ENCODE measurements at regions not wholly inside any gene's neighbourhood (a gene's known extent, or its start where the extent isn't known, plus 50 kb on each side); places are given as distances from the start of the nearest gene placed in this dataset.
"Not testable (repeated sequence)": the region's sequence is repeated elsewhere in the genome, so short reads cannot be mapped to it uniquely, and the experiment has no call there.

- no peak for DNase-seq
- ChIA-PET CTCF (no interaction called here), POLR2A (no interaction called here)
- Mint-ChIP-seq H3K27me3 (no peaks in the 10 kb centered on the region), H3K4me1 (no peaks in the 10 kb centered on the region), H3K9me3 (peaks cover 4% of the 10 kb centered on the region), H3K36me3 (ENCODE audit: low read depth) (no peaks in the 10 kb centered on the region), H3K4me3 (no peak overlapping the region), H3K27ac (no peak overlapping the region)
Observed at GRCh38 chr2:139478165-139478914, 698.1 kb upstream of the NXPH2 start.

- no peaks in the 10 kb centered on the region for H3K36me3 Mint-ChIP-seq (ENCODE audit: low read depth)
- peaks cover 4% of the 10 kb centered on the region for H3K9me3 Mint-ChIP-seq
- no peaks in the 10 kb centered on the region for H3K4me1 Mint-ChIP-seq
- no peak for DNase-seq
- H3K27me3 Mint-ChIP-seq, result no peaks in the 10 kb centered on the region
- no peak overlapping the region for H3K27ac Mint-ChIP-seq
- ChIA-PET POLR2A (no interaction called here), CTCF (no interaction called here)
- no peak overlapping the region for H3K4me3 Mint-ChIP-seq
Observed at GRCh38 chr2:139477618-139478017, 697.4 kb upstream of the NXPH2 start.

GRCh38 chr2:139469985-139470384 is 689.8 kb upstream of the NXPH2 start:
- no peak for DNase-seq
- no peak overlapping the region for H3K4me3 Mint-ChIP-seq
- CTCF ChIA-PET, result no interaction called here
- no peaks in the 10 kb centered on the region for H3K27me3 Mint-ChIP-seq
- H3K36me3 Mint-ChIP-seq (ENCODE audit: low read depth), result no peaks in the 10 kb centered on the region
- peaks cover 8% of the 10 kb centered on the region for H3K9me3 Mint-ChIP-seq
- POLR2A ChIA-PET, result no interaction called here
- no peaks in the 10 kb centered on the region for H3K4me1 Mint-ChIP-seq
- H3K27ac Mint-ChIP-seq, result no peak overlapping the region

- peaks cover 11% of the 10 kb centered on the region for H3K9me3 Mint-ChIP-seq
- ChIA-PET CTCF (no interaction called here), POLR2A (no interaction called here)
- H3K27ac Mint-ChIP-seq, result no peak overlapping the region
- DNase-seq, result no peak
- H3K4me1 Mint-ChIP-seq, result no peaks in the 10 kb centered on the region
- no peak overlapping the region for H3K4me3 Mint-ChIP-seq
- H3K36me3 Mint-ChIP-seq (ENCODE audit: low read depth), result no peaks in the 10 kb centered on the region
- no peaks in the 10 kb centered on the region for H3K27me3 Mint-ChIP-seq
Observed at GRCh38 chr2:139465789-139466188, 685.6 kb upstream of the NXPH2 start.

GRCh38 chr2:139457873-139458272 is 677.7 kb upstream of the NXPH2 start:
- POLR2A ChIA-PET, result no interaction called here
- no peak overlapping the region for H3K4me3 Mint-ChIP-seq
- DNase-seq, result no peak
- H3K4me1 Mint-ChIP-seq, result no peaks in the 10 kb centered on the region
- H3K9me3 Mint-ChIP-seq, result peaks cover 13% of the 10 kb centered on the region
- H3K27me3 Mint-ChIP-seq, result no peaks in the 10 kb centered on the region
- H3K27ac Mint-ChIP-seq, result no peak overlapping the region
- no peaks in the 10 kb centered on the region for H3K36me3 Mint-ChIP-seq (ENCODE audit: low read depth)
- CTCF ChIA-PET, result no interaction called here

GRCh38 chr2:139454251-139454650 is 674.1 kb upstream of the NXPH2 start:
- Mint-ChIP-seq H3K4me3 (no peak overlapping the region), H3K27me3 (no peaks in the 10 kb centered on the region), H3K9me3 (peaks cover 20% of the 10 kb centered on the region), H3K27ac (no peak overlapping the region), H3K4me1 (no peaks in the 10 kb centered on the region), H3K36me3 (ENCODE audit: low read depth) (no peaks in the 10 kb centered on the region)
- ChIA-PET CTCF (no interaction called here), POLR2A (no interaction called here)
- no peak for DNase-seq

DNA sequence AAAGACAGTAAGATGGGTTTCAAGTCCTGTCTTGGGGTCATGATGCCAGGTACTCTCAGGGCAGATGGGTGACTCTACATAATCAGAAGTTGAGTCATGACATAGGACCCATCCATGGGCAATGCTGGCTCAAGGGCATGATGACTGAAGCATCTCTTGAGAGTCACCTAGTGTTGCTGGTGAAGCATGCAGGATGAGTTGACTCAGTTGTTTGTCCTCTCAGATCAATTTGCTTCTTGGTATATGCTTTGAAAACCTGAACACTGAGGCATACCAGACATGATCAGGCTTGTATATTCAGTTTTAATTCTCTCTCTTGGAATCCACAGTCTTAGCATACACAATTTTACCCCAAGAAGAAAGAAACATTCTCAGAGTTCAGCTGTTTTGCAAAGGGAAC is 658.9 kb upstream of the NXPH2 start:
- no peak overlapping the region for H3K27ac Mint-ChIP-seq
- H3K9me3 Mint-ChIP-seq, result peaks cover 3% of the 10 kb centered on the region
- no peaks in the 10 kb centered on the region for H3K36me3 Mint-ChIP-seq (ENCODE audit: low read depth)
- POLR2A ChIA-PET, result no interaction called here
- no peak for DNase-seq
- H3K4me3 Mint-ChIP-seq, result no peak overlapping the region
- H3K4me1 Mint-ChIP-seq, result no peaks in the 10 kb centered on the region
- CTCF ChIA-PET, result no interaction called here
- H3K27me3 Mint-ChIP-seq, result no peaks in the 10 kb centered on the region

- ChIA-PET CTCF (no interaction called here), POLR2A (no interaction called here)
- Mint-ChIP-seq H3K27me3 (no peaks in the 10 kb centered on the region), H3K36me3 (ENCODE audit: low read depth) (no peaks in the 10 kb centered on the region), H3K4me3 (no peak overlapping the region), H3K27ac (no peak overlapping the region), H3K9me3 (peaks cover 3% of the 10 kb centered on the region), H3K4me1 (no peaks in the 10 kb centered on the region)
- no peak for DNase-seq
Observed at GRCh38 chr2:139438478-139438877, 658.3 kb upstream of the NXPH2 start.

DNA sequence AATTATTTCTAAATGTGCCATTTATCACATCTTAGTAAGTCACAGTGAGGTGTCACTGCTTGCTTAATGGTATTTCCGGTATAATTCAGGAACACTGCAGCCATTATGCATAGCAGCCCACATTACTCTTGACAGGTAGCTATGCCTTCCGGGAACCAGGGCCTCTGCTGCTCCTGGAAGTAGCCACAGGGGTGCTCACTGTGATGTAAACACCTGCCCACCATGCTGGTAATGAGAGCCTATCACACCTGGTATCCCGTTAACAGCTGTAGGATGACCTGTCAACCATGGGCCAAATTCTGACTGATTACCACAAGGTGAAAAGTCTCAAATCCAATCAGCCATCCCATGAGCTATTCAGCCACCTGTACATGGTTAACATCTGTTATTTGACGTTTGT is 647.0 kb upstream of the NXPH2 start:
- Mint-ChIP-seq H3K36me3 (ENCODE audit: low read depth) (no peaks in the 10 kb centered on the region), H3K9me3 (peaks cover 2% of the 10 kb centered on the region), H3K27me3 (no peaks in the 10 kb centered on the region), H3K27ac (no peak overlapping the region), H3K4me1 (no peaks in the 10 kb centered on the region), H3K4me3 (no peak overlapping the region)
- ChIA-PET POLR2A (no interaction called here), CTCF (interaction anchor here (1.1 kb wide), 1 partner anchor 9 kb away, joined by 3 read pairs; no protein-coding TSS in a partner anchor)
- no peak for DNase-seq

DNA sequence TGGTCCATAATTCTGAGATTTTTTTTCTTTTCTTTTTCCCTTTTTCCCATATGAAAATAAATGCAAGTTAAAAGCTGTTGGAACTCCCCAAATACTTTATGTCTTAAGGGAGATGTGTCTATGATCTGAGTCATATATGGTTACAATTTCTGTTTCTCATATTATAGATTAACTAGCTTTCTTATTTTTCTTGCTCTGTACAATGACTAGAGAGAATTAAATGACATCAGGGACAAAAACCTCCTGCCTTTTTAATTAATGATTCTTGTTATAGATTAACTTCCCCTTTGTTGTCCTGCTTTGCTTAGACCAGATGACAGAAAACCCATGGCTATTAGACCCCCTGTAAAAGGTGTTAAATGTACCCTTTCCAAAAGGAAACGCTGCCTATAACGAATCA is 643.9 kb upstream of the NXPH2 start:
- CTCF ChIA-PET, result no interaction called here
- no peak overlapping the region for H3K4me3 Mint-ChIP-seq
- H3K27me3 Mint-ChIP-seq, result no peaks in the 10 kb centered on the region
- H3K27ac Mint-ChIP-seq, result no peak overlapping the region
- POLR2A ChIA-PET, result no interaction called here
- no peaks in the 10 kb centered on the region for H3K36me3 Mint-ChIP-seq (ENCODE audit: low read depth)
- peaks cover 5% of the 10 kb centered on the region for H3K9me3 Mint-ChIP-seq
- no peak for DNase-seq
- H3K4me1 Mint-ChIP-seq, result no peaks in the 10 kb centered on the region

GRCh38 chr2:139411236-139411635 is 631.0 kb upstream of the NXPH2 start:
- H3K27me3 Mint-ChIP-seq, result no peaks in the 10 kb centered on the region
- H3K4me1 Mint-ChIP-seq, result no peaks in the 10 kb centered on the region

DNA sequence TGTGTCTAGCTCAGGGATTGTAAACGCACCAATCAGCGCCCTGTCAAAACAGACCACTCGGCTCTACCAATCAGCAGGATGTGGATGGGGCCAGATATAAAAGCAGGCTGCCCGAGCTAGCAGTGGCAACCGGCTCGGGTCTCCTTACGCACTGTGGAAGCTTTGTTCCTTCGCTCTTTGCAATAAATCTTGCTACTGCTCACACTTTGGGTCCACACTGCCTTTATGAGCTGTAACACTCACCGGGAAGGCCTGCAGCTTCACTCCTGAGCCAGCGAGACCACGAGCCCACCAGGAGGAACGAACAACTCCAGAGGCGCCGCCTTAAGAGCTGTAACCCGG is 630.6 kb upstream of the NXPH2 start:
- H3K9me3 Mint-ChIP-seq; CTCF ChIA-PET; DNase-seq; H3K36me3 Mint-ChIP-seq (ENCODE audit: low read depth); H3K27ac Mint-ChIP-seq; H3K4me1 Mint-ChIP-seq; H3K27me3 Mint-ChIP-seq; H3K4me3 Mint-ChIP-seq; POLR2A ChIA-PET: not testable (repeated sequence)

More at GRCh38 chr2:139411236-139411635, 631.0 kb upstream of the NXPH2 start:
- ChIA-PET POLR2A (no interaction called here), CTCF (no interaction called here)
- no peak for DNase-seq
- no peaks in the 10 kb centered on the region for H3K36me3 Mint-ChIP-seq (ENCODE audit: low read depth)
- no peak overlapping the region for H3K4me3 Mint-ChIP-seq
- H3K27ac Mint-ChIP-seq, result no peak overlapping the region
- peaks cover 9% of the 10 kb centered on the region for H3K9me3 Mint-ChIP-seq

DNA sequence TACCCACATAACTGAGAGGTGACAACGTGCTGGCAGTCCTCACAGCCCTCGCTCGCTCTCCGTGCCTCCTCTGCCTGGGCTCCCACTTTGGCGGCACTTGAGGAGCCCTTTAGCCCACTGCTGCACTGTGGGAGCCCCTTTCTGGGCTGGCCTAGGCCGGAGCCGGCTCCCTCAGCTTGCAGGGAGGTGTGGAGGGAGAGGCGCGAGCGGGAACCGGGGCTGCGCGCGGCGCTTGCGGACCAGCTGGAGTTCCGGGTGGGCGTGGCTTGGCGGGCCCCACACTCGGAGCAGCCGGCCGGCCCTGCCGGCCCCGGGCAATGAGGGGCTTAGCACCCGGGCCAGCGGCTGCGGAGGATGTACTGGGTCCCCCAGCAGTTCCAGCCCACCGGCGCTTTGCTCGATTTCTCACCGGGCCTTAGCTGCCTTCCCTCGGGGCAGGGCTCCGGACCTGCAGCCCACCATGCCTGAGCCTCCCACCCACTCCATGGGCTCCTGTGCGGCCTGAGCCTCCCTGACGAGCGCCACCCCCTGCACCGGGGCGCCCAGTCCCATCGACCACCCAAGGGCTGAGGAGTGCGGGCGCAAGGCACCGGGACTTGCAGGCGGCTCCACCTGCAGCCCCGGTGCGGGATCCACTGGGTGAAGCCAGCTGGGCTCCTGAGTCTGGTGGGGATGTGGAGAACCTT is 630.1 kb upstream of the NXPH2 start:
- H3K4me1 Mint-ChIP-seq; H3K36me3 Mint-ChIP-seq (ENCODE audit: low read depth); H3K4me3 Mint-ChIP-seq; H3K27me3 Mint-ChIP-seq; POLR2A ChIA-PET; DNase-seq; H3K27ac Mint-ChIP-seq; H3K9me3 Mint-ChIP-seq; CTCF ChIA-PET: not testable (repeated sequence)

DNA sequence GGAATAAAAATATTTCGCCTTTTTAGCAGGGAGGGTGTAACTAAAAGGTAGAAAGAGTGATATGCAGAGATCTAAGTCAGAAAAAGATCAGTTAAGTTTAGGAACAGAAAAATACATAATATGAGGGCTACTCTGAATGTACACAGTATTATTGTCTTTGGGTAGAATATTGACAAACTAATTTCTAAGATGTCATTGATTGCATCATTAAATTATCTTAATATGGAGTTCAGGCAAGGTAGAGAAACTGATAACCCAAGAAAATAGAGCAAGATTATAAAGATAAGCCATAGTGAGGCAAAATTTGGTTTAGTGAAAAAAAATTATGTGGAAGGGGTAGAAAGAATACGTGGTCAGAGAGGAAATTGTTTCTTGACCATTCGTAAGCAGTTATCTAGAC is 629.0 kb upstream of the NXPH2 start:
- DNase-seq, result no peak
- Mint-ChIP-seq H3K27ac (no peak overlapping the region), H3K4me3 (no peak overlapping the region), H3K9me3 (peaks cover 6% of the 10 kb centered on the region), H3K27me3 (no peaks in the 10 kb centered on the region), H3K36me3 (ENCODE audit: low read depth) (no peaks in the 10 kb centered on the region), H3K4me1 (no peaks in the 10 kb centered on the region)
- ChIA-PET CTCF (no interaction called here), POLR2A (no interaction called here)
